PC-3 (cell line): ENCODE measurements at regions not wholly inside any gene's neighbourhood (a gene's known extent, or its start where the extent isn't known, plus 50 kb on each side); places are given as distances from the start of the nearest gene placed in this dataset.

ENCODE experiments used
- ATAC-seq: fragments of 200-7000 bp; cut with Tn5 transposase; 2 replicates; pipeline ENCODE4 v1.9.1; 2020; ENCODE audit warnings: mild to moderate bottlenecking, moderate library complexity
- BruUV-seq: library from RNA; stranded (reverse); fragments of 400-500 nt; replicated peaks from 2 replicates; lab custom pipeline; 2021; lab: Mats Ljungman, UMichigan
- CTCF ChIA-PET: fragments of 300-600 bp; sonication (Branson Sonifier 250); formaldehyde crosslinking; loops from one replicate; lab custom pipeline; 2022; ENCODE audit warnings: antibody characterized with exemption; lab: Charles Lee
- POLR2A ChIA-PET: fragments of 300-600 bp; sonication (Branson Sonifier 250); formaldehyde crosslinking; loops from one replicate; lab custom pipeline; 2022; ENCODE audit warnings: antibody characterized with exemption; ENCODE audit not compliant: unreplicated experiment; lab: Charles Lee
- DNase-seq: peaks from one replicate; pipeline ENCODE4 v3.0.0-alpha.2; 2015
- H2AFZ ChIP-seq: fragments of 300-600 bp; sonication (generic); 2 replicates; pipeline ENCODE4 v1.6.0; 2016; ENCODE audit warnings: antibody characterized with exemption, low read length
- H3F3A ChIP-seq: fragments of 300-600 bp; sonication (generic); one replicate; pipeline ENCODE4 v1.6.0; 2017; ENCODE audit warnings: antibody characterized with exemption, low read length, control low read depth, mild to moderate bottlenecking; ENCODE audit not compliant: unreplicated experiment
- H3K27ac ChIP-seq: fragments of 300-600 bp; sonication (generic); 2 replicates; pipeline ENCODE4 v1.5.1; 2016; ENCODE audit warnings: mild to moderate bottlenecking, low read length
- H3K27me3 ChIP-seq: fragments of 300-600 bp; sonication (generic); 2 replicates; pipeline ENCODE4 v1.6.1; 2016; ENCODE audit warnings: low read length, mixed read lengths
- H3K36me3 ChIP-seq: fragments of 300-600 bp; sonication (generic); 2 replicates; pipeline ENCODE4 v1.6.1; 2016; ENCODE audit warnings: low read depth, mixed run types, low read length, mixed read lengths
- H3K4me1 ChIP-seq: fragments of 300-600 bp; sonication (generic); 2 replicates; pipeline ENCODE4 v1.5.1; 2016; ENCODE audit warnings: low read length; ENCODE audit not compliant: insufficient read depth
- H3K4me2 ChIP-seq: fragments of 300-600 bp; sonication (generic); 2 replicates; pipeline ENCODE4 v1.6.0; 2016; ENCODE audit warnings: low read length
- H3K4me3 ChIP-seq: fragments of 300-600 bp; sonication (generic); 2 replicates; pipeline ENCODE4 v1.5.1; 2016; ENCODE audit warnings: mild to moderate bottlenecking, low read length, mixed read lengths
- H3K79me2 ChIP-seq: fragments of 300-600 bp; sonication (generic); 2 replicates; pipeline ENCODE4 v1.6.1; 2017; ENCODE audit warnings: low read length, mixed read lengths
- H3K9ac ChIP-seq: fragments of 300-600 bp; sonication (generic); 2 replicates; pipeline ENCODE4 v1.6.0; 2016; ENCODE audit warnings: mild to moderate bottlenecking, low read length
- H3K9me2 ChIP-seq: fragments of 300-600 bp; sonication (generic); replicated peaks from 2 replicates; pipeline ENCODE4 v1.6.1; 2016; ENCODE audit warnings: mixed run types, low read length, mixed read lengths
- H3K9me3 ChIP-seq: fragments of 300-600 bp; sonication (generic); 2 replicates; pipeline ENCODE4 v1.6.1; 2016; ENCODE audit warnings: low read length, mixed read lengths
- H4K20me1 ChIP-seq: fragments of 300-600 bp; sonication (generic); 2 replicates; pipeline ENCODE4 v1.6.1; 2016; ENCODE audit warnings: low read length, mixed read lengths
- EZH2 ChIP-seq: fragments of 300-600 bp; sonication (generic); IDR thresholded peaks from one replicate; pipeline ENCODE4 v1.6.1; 2017; ENCODE audit warnings: antibody characterized with exemption, mild to moderate bottlenecking, low read length; ENCODE audit not compliant: unreplicated experiment
- EZH2phosphoT487 ChIP-seq: fragments of 300-600 bp; sonication (generic); IDR thresholded peaks from 2 replicates; pipeline ENCODE4 v1.6.1; 2018; ENCODE audit warnings: mild to moderate bottlenecking, antibody characterized with exemption, low read length, borderline replicate concordance
- intact Hi-C: fragments of 100-400 bp; cut with micrococcal nuclease; formaldehyde crosslinking; loops from 2 replicates; pipeline ENCODE4 v1.9.0; 2023
- TF ChIP-seq, protein P1 (sequence below): fragments of 300-600 bp; sonication (generic); conservative IDR thresholded peaks from 2 replicates; pipeline ENCODE4 v1.5.1; 2017; ENCODE audit warnings: antibody characterized with exemption, low read depth, mild to moderate bottlenecking, low read length

GRCh38 chr13:109869312-109870237, 83.2 kb upstream of the IRS2 start:
- no peaks in the 10 kb centered on the region for H3F3A ChIP-seq
- no peaks in the 10 kb centered on the region for H3K27me3 ChIP-seq
- no peaks in the 10 kb centered on the region for H3K79me2 ChIP-seq
- no peaks in the 10 kb centered on the region for H3K36me3 ChIP-seq
- intact Hi-C loops = no loop called here
- no peak overlapping the region for H2AFZ ChIP-seq
- ChIA-PET CTCF (no interaction called here), POLR2A (no interaction called here)
- no peak for ATAC-seq
- H3K4me3 ChIP-seq = no peak overlapping the region
- peak overlapping the region; percentile 39; the same call in 1 of the 2 replicates for H3K4me2 ChIP-seq
- peaks cover 36% of the 10 kb centered on the region for H3K4me1 ChIP-seq
- H3K27ac ChIP-seq = no peak overlapping the region
- H3K9me2 ChIP-seq = no peaks in the 10 kb centered on the region
- no peak for DNase-seq
- TF ChIP-seq EZH2phosphoT487 = no peak
- TF ChIP-seq, protein P1, sequence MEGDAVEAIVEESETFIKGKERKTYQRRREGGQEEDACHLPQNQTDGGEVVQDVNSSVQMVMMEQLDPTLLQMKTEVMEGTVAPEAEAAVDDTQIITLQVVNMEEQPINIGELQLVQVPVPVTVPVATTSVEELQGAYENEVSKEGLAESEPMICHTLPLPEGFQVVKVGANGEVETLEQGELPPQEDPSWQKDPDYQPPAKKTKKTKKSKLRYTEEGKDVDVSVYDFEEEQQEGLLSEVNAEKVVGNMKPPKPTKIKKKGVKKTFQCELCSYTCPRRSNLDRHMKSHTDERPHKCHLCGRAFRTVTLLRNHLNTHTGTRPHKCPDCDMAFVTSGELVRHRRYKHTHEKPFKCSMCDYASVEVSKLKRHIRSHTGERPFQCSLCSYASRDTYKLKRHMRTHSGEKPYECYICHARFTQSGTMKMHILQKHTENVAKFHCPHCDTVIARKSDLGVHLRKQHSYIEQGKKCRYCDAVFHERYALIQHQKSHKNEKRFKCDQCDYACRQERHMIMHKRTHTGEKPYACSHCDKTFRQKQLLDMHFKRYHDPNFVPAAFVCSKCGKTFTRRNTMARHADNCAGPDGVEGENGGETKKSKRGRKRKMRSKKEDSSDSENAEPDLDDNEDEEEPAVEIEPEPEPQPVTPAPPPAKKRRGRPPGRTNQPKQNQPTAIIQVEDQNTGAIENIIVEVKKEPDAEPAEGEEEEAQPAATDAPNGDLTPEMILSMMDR = no peak
- TF ChIP-seq EZH2 = no peak
- BruUV-seq = no TSS peak
- H4K20me1 ChIP-seq = no peaks in the 10 kb centered on the region
- no peak overlapping the region for H3K9ac ChIP-seq
- H3K9me3 ChIP-seq = no peaks in the 10 kb centered on the region

DNA sequence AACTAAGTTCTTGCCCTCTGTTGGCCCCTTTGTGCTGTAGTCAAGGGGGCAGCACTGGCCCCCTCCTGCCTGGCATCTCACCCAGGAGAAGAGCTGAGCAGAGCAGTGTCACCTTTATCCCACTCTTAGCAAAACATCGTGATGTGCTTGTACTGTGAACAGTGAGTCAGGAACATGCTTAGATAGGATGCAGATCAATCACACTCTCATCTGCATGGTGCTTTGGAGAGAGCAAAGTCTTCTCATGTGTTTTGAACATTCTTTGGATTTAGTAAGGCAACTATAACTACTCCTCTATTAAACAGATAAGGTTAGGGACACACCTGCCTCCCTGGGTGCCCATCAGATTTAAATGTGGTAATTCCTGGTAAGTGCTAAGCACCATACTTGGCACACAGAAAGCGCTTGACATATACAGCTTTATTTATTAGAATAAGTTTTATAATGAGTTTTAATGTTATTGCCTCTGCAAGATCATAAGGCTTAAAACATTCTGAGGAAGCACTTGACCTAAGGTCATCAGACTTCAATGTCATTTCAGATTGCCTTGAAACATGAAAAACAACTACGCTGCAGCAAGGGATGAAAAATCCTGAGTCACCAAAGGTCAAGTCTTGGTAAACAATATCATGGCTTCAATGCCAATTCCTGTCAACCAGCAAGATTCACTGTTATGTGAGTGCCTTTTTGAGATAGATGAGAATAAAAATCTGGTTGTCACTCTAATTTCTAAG, 82.4 kb upstream of the IRS2 start:
- H3K4me2 ChIP-seq = 0 out of 2 replicates have a peak overlapping the region, but pooled peaks have one; percentile 39
- no peaks in the 10 kb centered on the region for H3K9me2 ChIP-seq
- TF ChIP-seq EZH2phosphoT487 (no peak), EZH2 (no peak)
- TF ChIP-seq, protein P1 = no peak
- H3K27me3 ChIP-seq = no peaks in the 10 kb centered on the region
- peaks cover 29% of the 10 kb centered on the region for H3K4me1 ChIP-seq
- BruUV-seq = no TSS peak
- no peaks in the 10 kb centered on the region for H3F3A ChIP-seq
- H2AFZ ChIP-seq = no peak overlapping the region
- DNase-seq = peak; percentile 79
- no peaks in the 10 kb centered on the region for H3K9me3 ChIP-seq
- peak; percentile 74 for ATAC-seq
- H3K79me2 ChIP-seq = no peaks in the 10 kb centered on the region
- CTCF ChIA-PET = no interaction called here
- H4K20me1 ChIP-seq = no peaks in the 10 kb centered on the region
- no peak overlapping the region for H3K4me3 ChIP-seq
- POLR2A ChIA-PET = no interaction called here
- intact Hi-C loops = no loop called here
- H3K36me3 ChIP-seq = no peaks in the 10 kb centered on the region
- H3K27ac ChIP-seq = no peak overlapping the region
- H3K9ac ChIP-seq = no peak overlapping the region
